CD4-positive, alpha-beta T cell (primary cell): ENCODE measurements at regions not wholly inside any gene's neighbourhood (a gene's known extent, or its start where the extent isn't known, plus 50 kb on each side); places are given as distances from the start of the nearest gene placed in this dataset.

Experiments used
- ATAC-seq: fragments of 200-7000 bp; cut with Tn5 transposase; one replicate; pipeline ENCODE4 v1.10.0; 2022; ENCODE audit warnings: mild to moderate bottlenecking; ENCODE audit not compliant: poor library complexity
- CTCF ChIA-PET: fragments of 350-600 bp; sonication (Branson Sonifier 250); formaldehyde crosslinking; loops from one replicate; lab custom pipeline; 2021; ENCODE audit warnings: antibody characterized with exemption, inconsistent platforms; lab: Charles Lee
- POLR2A ChIA-PET: fragments of 350-600 bp; sonication (Branson Sonifier 250); formaldehyde crosslinking; loops from one replicate; lab custom pipeline; 2021; ENCODE audit warnings: antibody characterized with exemption, inconsistent platforms; lab: Charles Lee
- DNase-seq, 14 experiments: peaks; one replicate each; pipeline ENCODE4 v3.0.0-alpha.2; 2013 to 2020; ENCODE audit warnings: mixed read lengths in 2 of 14
- H3K27ac ChIP-seq, 2 donors: one replicate each; pipeline versions ENCODE4 v1.5.1 to v1.7.0; 2013; ENCODE audit warnings: low read length in 2 of 2, low read depth in 1 of 2, mild to moderate bottlenecking in 1 of 2
- H3K27me3 ChIP-seq, 2 experiments: 1 replicate in 1 of 2; 2 replicates in 1 of 2; pipeline versions ENCODE4 v1.6.1 to v1.7.0; 2013; ENCODE audit warnings: low read length in 2 of 2, control low read depth in 1 of 2, mild to moderate bottlenecking in 1 of 2, moderate library complexity in 1 of 2; ENCODE audit not compliant: insufficient read depth in 2 of 2, control insufficient read depth in 1 of 2
- H3K36me3 ChIP-seq: one replicate; pipeline ENCODE4 v1.6.1; 2013; ENCODE audit warnings: low read length, control low read depth; ENCODE audit not compliant: insufficient read depth
- H3K4me1 ChIP-seq: one replicate; pipeline ENCODE4 v1.6.1; 2013; ENCODE audit warnings: low read length, control low read depth; ENCODE audit not compliant: insufficient read depth
- H3K4me3 ChIP-seq: one replicate; pipeline ENCODE4 v1.5.1; 2013; ENCODE audit warnings: mild to moderate bottlenecking, low read length, moderate library complexity
- H3K9me3 ChIP-seq, 2 experiments: 1 replicate in 1 of 2; 2 replicates in 1 of 2; pipeline versions ENCODE4 v1.6.1 to v1.7.0; 2013; ENCODE audit warnings: low read length in 2 of 2, mild to moderate bottlenecking in 2 of 2, control low read depth in 1 of 2, moderate library complexity in 1 of 2; ENCODE audit not compliant: control insufficient read depth in 1 of 2, insufficient read depth in 1 of 2
- H3K27ac Mint-ChIP-seq: one replicate; pipeline ENCODE4 v1.8.0; 2020; ENCODE audit warnings: mixed read lengths
- H3K27me3 Mint-ChIP-seq: one replicate; pipeline ENCODE4 v1.8.0; 2021; ENCODE audit warnings: mixed read lengths
- H3K36me3 Mint-ChIP-seq: one replicate; pipeline ENCODE4 v1.8.0; 2021; ENCODE audit warnings: low read depth, mixed read lengths
- H3K4me1 Mint-ChIP-seq: one replicate; pipeline ENCODE4 v1.8.0; 2021; ENCODE audit warnings: low read depth, mixed read lengths
- H3K4me3 Mint-ChIP-seq: one replicate; pipeline ENCODE4 v1.8.0; 2020; ENCODE audit warnings: mild to moderate bottlenecking, mixed read lengths
- H3K9me3 Mint-ChIP-seq: one replicate; pipeline ENCODE4 v1.8.0; 2020; ENCODE audit warnings: mixed read lengths
- CTCF ChIP-seq: fragments of 200-600 bp; IDR thresholded peaks from one replicate; pipeline ENCODE4 v1.8.0; 2022; ENCODE audit warnings: antibody characterized with exemption, mild to moderate bottlenecking
- intact Hi-C, 2 experiments: fragments of 100-400 bp; cut with DNase I in 1 of 2; cut with micrococcal nuclease in 1 of 2; formaldehyde crosslinking; loops; one replicate each; pipeline versions ENCODE4 v1.15.1 to v1.9.0; 2023 to 2025; cut with DNase I, micrococcal nuclease

GRCh38 chr2:236472720-236473495 is 96.7 kb upstream of the ACKR3 start:
- Histone ChIP-seq H3K9me3 (no peaks in the 10 kb centered on the region), H3K4me3 (no peak overlapping the region), H3K36me3 (no peaks in the 10 kb centered on the region), H3K27ac (no peak overlapping the region), H3K4me1 (no peaks in the 10 kb centered on the region), H3K27me3 (peaks cover 0 to 5% of the 10 kb centered on the region in 2 experiments)
- intact Hi-C loops, result no loop called here
- no peak for ATAC-seq
- no peak overlapping the region for H3K27ac Mint-ChIP-seq
- DNase-seq, result no peak
- TF ChIP-seq CTCF, result no peak
- peaks cover 8% of the 10 kb centered on the region for H3K9me3 Mint-ChIP-seq
- no peaks in the 10 kb centered on the region for H3K4me1 Mint-ChIP-seq
- H3K4me3 Mint-ChIP-seq, result no peak overlapping the region
- ChIA-PET CTCF (no interaction called here), POLR2A (no interaction called here)
- no peaks in the 10 kb centered on the region for H3K36me3 Mint-ChIP-seq
- peaks cover 36% of the 10 kb centered on the region for H3K27me3 Mint-ChIP-seq

- H3K9me3 Mint-ChIP-seq, result peaks cover 8% of the 10 kb centered on the region
- H3K27ac Mint-ChIP-seq, result no peak overlapping the region
- ChIA-PET CTCF (no interaction called here), POLR2A (no interaction called here)
- ATAC-seq, result no peak
- intact Hi-C loops, result no loop called here
- H3K27me3 Mint-ChIP-seq, result peaks cover 37% of the 10 kb centered on the region
- H3K4me1 Mint-ChIP-seq, result no peaks in the 10 kb centered on the region
- no peak for DNase-seq
- no peak for TF ChIP-seq CTCF
- Histone ChIP-seq H3K27me3 (peaks cover 0 to 5% of the 10 kb centered on the region in 2 experiments), H3K4me3 (no peak overlapping the region), H3K27ac (no peak overlapping the region), H3K36me3 (no peaks in the 10 kb centered on the region), H3K4me1 (no peaks in the 10 kb centered on the region), H3K9me3 (peaks cover 0 to 1% of the 10 kb centered on the region in 2 experiments)
- no peak overlapping the region for H3K4me3 Mint-ChIP-seq
- no peaks in the 10 kb centered on the region for H3K36me3 Mint-ChIP-seq
These were observed 95.9 kb upstream of the ACKR3 start for GRCh38 chr2:236473691-236474090.

- H3K36me3 Mint-ChIP-seq, result peaks cover 9% of the 10 kb centered on the region
- H3K4me3 ChIP-seq, result no peak overlapping the region
- H3K27ac ChIP-seq, result no peak overlapping the region
- intact Hi-C loops, result no loop called here
- peaks cover 14% of the 10 kb centered on the region for H3K9me3 Mint-ChIP-seq
- H3K4me3 Mint-ChIP-seq, result no peak overlapping the region
- H3K9me3 ChIP-seq, result peaks cover 9 to 28% of the 10 kb centered on the region in 2 experiments
- no peaks in the 10 kb centered on the region for H3K4me1 ChIP-seq
- no peaks in the 10 kb centered on the region for H3K27me3 ChIP-seq
- H3K4me1 Mint-ChIP-seq, result no peaks in the 10 kb centered on the region
- no peaks in the 10 kb centered on the region for H3K36me3 ChIP-seq
- H3K27me3 Mint-ChIP-seq, result peaks cover 39% of the 10 kb centered on the region
- POLR2A ChIA-PET, result no interaction called here
- DNase-seq (no peak), ATAC-seq (no peak)
- CTCF ChIA-PET, result no interaction called here
- TF ChIP-seq CTCF, result no peak
- no peak overlapping the region for H3K27ac Mint-ChIP-seq
These were observed 89.8 kb upstream of the ACKR3 start for GRCh38 chr2:236479814-236480213.
